ENCODE measurements at regions not wholly inside any gene's neighbourhood (a gene's known extent, or its start where the extent isn't known, plus 50 kb on each side); places are given as distances from the start of the nearest gene placed in this dataset.

- no peak for TF ChIP-seq CTCF (IDR thresholded peaks at IDR 0.05; ENCODE audit: insufficient read depth in 1 of 2, low read depth in 1 of 2, low read length in 1 of 2, severe bottlenecking in 1 of 2, unreplicated experiment in 1 of 2)
- Histone ChIP-seq H3K9me3 (no peaks in the 10 kb centered on the region), H3K27me3 (replicated peaks; ENCODE audit: control insufficient read depth, insufficient read depth, low read length) (no peaks in the 10 kb centered on the region), H3K36me3 (ENCODE audit: control insufficient read depth, insufficient read depth, low read length) (no peaks in the 10 kb centered on the region), H3K4me3 (ENCODE audit: low read depth, low read length) (no peak overlapping the region), H3K4me1 (no peaks in the 10 kb centered on the region; the same call in 1 of the 2 replicates)
- Mint-ChIP-seq H3K4me1 (ENCODE audit: low read depth, unreplicated experiment) (peaks cover 6% of the 10 kb centered on the region), H3K27me3 (ENCODE audit: insufficient read depth, unreplicated experiment) (no peaks in the 10 kb centered on the region), H3K36me3 (ENCODE audit: insufficient read depth, unreplicated experiment) (no peaks in the 10 kb centered on the region), H3K27ac (ENCODE audit: unreplicated experiment) (no peak overlapping the region), H3K4me3 (ENCODE audit: unreplicated experiment) (no peak overlapping the region), H3K9me3 (ENCODE audit: unreplicated experiment) (no peaks in the 10 kb centered on the region)
- intact Hi-C loops (cut with micrococcal nuclease; ENCODE audit: unreplicated experiment): no loop called here
- DNase-seq: no peak
- CTCF ChIA-PET: no interaction called here
- POLR2A ChIA-PET: no interaction called here
- BruUV-seq (replicated peaks): no TSS peak
These were observed 295.4 kb upstream of the RIOK2 start for GRCh38 chr5:97478483-97478882.

- Histone ChIP-seq H3K4me3 (ENCODE audit: low read depth, low read length) (no peak overlapping the region), H3K9me3 (no peaks in the 10 kb centered on the region; the same call in 1 of the 2 replicates), H3K36me3 (ENCODE audit: control insufficient read depth, insufficient read depth, low read length) (no peaks in the 10 kb centered on the region), H3K27me3 (replicated peaks; ENCODE audit: control insufficient read depth, insufficient read depth, low read length) (no peaks in the 10 kb centered on the region), H3K4me1 (no peaks in the 10 kb centered on the region; the same call in 1 of the 2 replicates)
- no TSS peak for BruUV-seq (replicated peaks)
- Mint-ChIP-seq H3K36me3 (ENCODE audit: insufficient read depth, unreplicated experiment) (no peaks in the 10 kb centered on the region), H3K9me3 (ENCODE audit: unreplicated experiment) (no peaks in the 10 kb centered on the region), H3K4me1 (ENCODE audit: low read depth, unreplicated experiment) (peaks cover 6% of the 10 kb centered on the region), H3K4me3 (ENCODE audit: unreplicated experiment) (no peak overlapping the region), H3K27me3 (ENCODE audit: insufficient read depth, unreplicated experiment) (peaks cover 5% of the 10 kb centered on the region), H3K27ac (ENCODE audit: unreplicated experiment) (no peak overlapping the region)
- no peak for TF ChIP-seq CTCF (IDR thresholded peaks at IDR 0.05; ENCODE audit: insufficient read depth in 1 of 2, low read depth in 1 of 2, low read length in 1 of 2, severe bottlenecking in 1 of 2, unreplicated experiment in 1 of 2)
- POLR2A ChIA-PET: no interaction called here
- CTCF ChIA-PET: no interaction called here
- intact Hi-C loops (cut with micrococcal nuclease; ENCODE audit: unreplicated experiment): no loop called here
- DNase-seq: no peak
These were observed 297.3 kb upstream of the RIOK2 start for GRCh38 chr5:97480313-97480712.

- H3K4me3 Mint-ChIP-seq (ENCODE audit: unreplicated experiment): no peak overlapping the region
- no peaks in the 10 kb centered on the region for H3K36me3 ChIP-seq (ENCODE audit: control insufficient read depth, insufficient read depth, low read length)
- ChIA-PET POLR2A (no interaction called here), CTCF (no interaction called here)
- H3K9me3 ChIP-seq: no peaks in the 10 kb centered on the region; the same call in 1 of the 2 replicates
- intact Hi-C loops (cut with micrococcal nuclease; ENCODE audit: unreplicated experiment): no loop called here
- peaks cover 5% of the 10 kb centered on the region for H3K27me3 Mint-ChIP-seq (ENCODE audit: insufficient read depth, unreplicated experiment)
- H3K27me3 ChIP-seq (replicated peaks; ENCODE audit: control insufficient read depth, insufficient read depth, low read length): no peaks in the 10 kb centered on the region
- H3K4me1 Mint-ChIP-seq (ENCODE audit: low read depth, unreplicated experiment): no peaks in the 10 kb centered on the region
- H3K27ac Mint-ChIP-seq (ENCODE audit: unreplicated experiment): no peak overlapping the region
- H3K9me3 Mint-ChIP-seq (ENCODE audit: unreplicated experiment): no peaks in the 10 kb centered on the region
- no peak for DNase-seq
- no peak for TF ChIP-seq CTCF (IDR thresholded peaks at IDR 0.05; ENCODE audit: insufficient read depth in 1 of 2, low read depth in 1 of 2, low read length in 1 of 2, severe bottlenecking in 1 of 2, unreplicated experiment in 1 of 2)
- no peak overlapping the region for H3K4me3 ChIP-seq (ENCODE audit: low read depth, low read length)
- no peaks in the 10 kb centered on the region for H3K4me1 ChIP-seq
- no peaks in the 10 kb centered on the region for H3K36me3 Mint-ChIP-seq (ENCODE audit: insufficient read depth, unreplicated experiment)
- no TSS peak for BruUV-seq (replicated peaks)
These were observed 305.1 kb upstream of the RIOK2 start for GRCh38 chr5:97488126-97488668.
